Nephron (organoid): ENCODE measurements at regions not wholly inside any gene's neighbourhood (a gene's known extent, or its start where the extent isn't known, plus 50 kb on each side); places are given as distances from the start of the nearest gene placed in this dataset.
A peak's percentile ranks its signal among the peaks of the same experiment; 100 is the strongest.

Source experiments
- H3K27ac Mint-ChIP-seq, 3 experiments: 2 replicates each; pipeline ENCODE4 v1.8.0; 2020; ENCODE audit warnings: mixed read lengths in 3 of 3, mild to moderate bottlenecking in 2 of 3, moderate library complexity in 1 of 3
- H3K27me3 Mint-ChIP-seq: 2 replicates; pipeline ENCODE4 v1.8.0; 2021; ENCODE audit warnings: low read depth, mild to moderate bottlenecking, moderate library complexity, mixed read lengths
- H3K36me3 Mint-ChIP-seq: 2 replicates; pipeline ENCODE4 v1.8.0; 2020; ENCODE audit warnings: low read depth, mixed read lengths
- H3K4me1 Mint-ChIP-seq: 2 replicates; pipeline ENCODE4 v1.8.0; 2020; ENCODE audit warnings: mixed read lengths
- H3K4me3 Mint-ChIP-seq, 3 experiments: 2 replicates each; pipeline ENCODE4 v1.8.0; 2020; ENCODE audit warnings: mild to moderate bottlenecking in 3 of 3, mixed read lengths in 3 of 3, moderate library complexity in 2 of 3
- H3K9me3 Mint-ChIP-seq: 2 replicates; pipeline ENCODE4 v1.8.0; 2020; ENCODE audit warnings: mixed read lengths
- CTCF ChIP-seq, 3 experiments: fragments of 200-600 bp; sonication (generic); IDR thresholded peaks; one replicate each; pipeline ENCODE4 v1.5.0; 2021; ENCODE audit warnings: antibody characterized with exemption in 3 of 3; ENCODE audit not compliant: unreplicated experiment in 3 of 3

- Mint-ChIP-seq H3K27me3 (no peaks in the 10 kb centered on the region), H3K4me3 (no peak overlapping the region), H3K36me3 (no peaks in the 10 kb centered on the region), H3K4me1 (no peaks in the 10 kb centered on the region), H3K9me3 (peaks cover 4% of the 10 kb centered on the region), H3K27ac (no peak overlapping the region)
- TF ChIP-seq CTCF (IDR thresholded peaks at IDR 0.05; ENCODE audit: unreplicated experiment in 3 of 3): no peak
Measured at GRCh38 chr5:123294544-123294943, 128.7 kb downstream of the CEP120 start.

- no peak overlapping the region for H3K27ac Mint-ChIP-seq
- no peaks in the 10 kb centered on the region for H3K36me3 Mint-ChIP-seq
- H3K9me3 Mint-ChIP-seq: peaks cover 3% of the 10 kb centered on the region
- peaks cover 24% of the 10 kb centered on the region for H3K4me1 Mint-ChIP-seq
- peaks cover 4% of the 10 kb centered on the region for H3K27me3 Mint-ChIP-seq
- no peak for TF ChIP-seq CTCF (IDR thresholded peaks at IDR 0.05; ENCODE audit: unreplicated experiment in 3 of 3)
- no peak overlapping the region for H3K4me3 Mint-ChIP-seq
Measured at GRCh38 chr5:123289210-123289609, 134.0 kb downstream of the CEP120 start.

- no peak overlapping the region for H3K4me3 Mint-ChIP-seq
- H3K27ac Mint-ChIP-seq: no peak overlapping the region
- peaks cover 3% of the 10 kb centered on the region for H3K9me3 Mint-ChIP-seq
- H3K27me3 Mint-ChIP-seq: peaks cover 4% of the 10 kb centered on the region
- no peaks in the 10 kb centered on the region for H3K36me3 Mint-ChIP-seq
- peaks cover 35% of the 10 kb centered on the region for H3K4me1 Mint-ChIP-seq
- no peak for TF ChIP-seq CTCF (IDR thresholded peaks at IDR 0.05; ENCODE audit: unreplicated experiment in 3 of 3)
Measured at GRCh38 chr5:123287881-123288280, 135.3 kb downstream of the CEP120 start.

GRCh38 chr5:123286891-123287290, 136.3 kb downstream of the CEP120 start:
- Mint-ChIP-seq H3K27ac (peak overlapping the region; percentile 88 to 95 (median 94)), H3K27me3 (peaks cover 4% of the 10 kb centered on the region), H3K4me1 (peaks cover 37% of the 10 kb centered on the region), H3K36me3 (no peaks in the 10 kb centered on the region), H3K9me3 (peaks cover 3% of the 10 kb centered on the region), H3K4me3 (peak overlapping the region; percentile 56 to 60 (median 59))
- no peak for TF ChIP-seq CTCF (IDR thresholded peaks at IDR 0.05; ENCODE audit: unreplicated experiment in 3 of 3)

- Mint-ChIP-seq H3K27me3 (peaks cover 4% of the 10 kb centered on the region), H3K9me3 (peaks cover 3% of the 10 kb centered on the region), H3K4me3 (peak overlapping the region; percentile 87 to 89 (median 87)), H3K4me1 (peaks cover 37% of the 10 kb centered on the region), H3K27ac (peak overlapping the region; percentile 88 to 95 (median 94)), H3K36me3 (no peaks in the 10 kb centered on the region)
- TF ChIP-seq CTCF (IDR thresholded peaks at IDR 0.05; ENCODE audit: unreplicated experiment in 3 of 3): no peak
Measured at GRCh38 chr5:123285122-123286023, 137.8 kb downstream of the CEP120 start.

- Mint-ChIP-seq H3K27ac (peak overlapping the region; percentile 67 to 89 (median 81)), H3K36me3 (no peaks in the 10 kb centered on the region), H3K4me3 (peak overlapping the region; percentile 12 to 57 (median 40)), H3K9me3 (peaks cover 3% of the 10 kb centered on the region), H3K4me1 (peaks cover 37% of the 10 kb centered on the region), H3K27me3 (peaks cover 4% of the 10 kb centered on the region)
- TF ChIP-seq CTCF (IDR thresholded peaks at IDR 0.05; ENCODE audit: unreplicated experiment in 3 of 3): no peak
Measured at GRCh38 chr5:123283499-123283898, 139.7 kb downstream of the CEP120 start.
